H1 (cell line): ENCODE measurements at regions not wholly inside any gene's neighbourhood (a gene's known extent, or its start where the extent isn't known, plus 50 kb on each side); places are given as distances from the start of the nearest gene placed in this dataset.

Experiments
- CTBP2 ChIP-seq: IDR thresholded peaks from 2 replicates; pipeline ENCODE4 v1.7.0; 2011; ENCODE audit warnings: borderline replicate concordance, mild to moderate bottlenecking, moderate library complexity, mixed read lengths, low read length; ENCODE audit not compliant: insufficient read depth, insufficient read length
- MAFK ChIP-seq: IDR thresholded peaks from 2 replicates; pipeline ENCODE4 v1.6.1; 2012; ENCODE audit warnings: low read depth, mild to moderate bottlenecking, improper control_type of control experiment, low read length
- POLR2A ChIP-seq, 2 experiments: IDR thresholded peaks; 1 replicate in 1 of 2; 2 replicates in 1 of 2; pipeline ENCODE4 v1.6.1; 2011; ENCODE audit warnings: low read depth in 2 of 2, low read length in 2 of 2, mild to moderate bottlenecking in 2 of 2; ENCODE audit errors: control extremely low read depth in 1 of 2

DNA sequence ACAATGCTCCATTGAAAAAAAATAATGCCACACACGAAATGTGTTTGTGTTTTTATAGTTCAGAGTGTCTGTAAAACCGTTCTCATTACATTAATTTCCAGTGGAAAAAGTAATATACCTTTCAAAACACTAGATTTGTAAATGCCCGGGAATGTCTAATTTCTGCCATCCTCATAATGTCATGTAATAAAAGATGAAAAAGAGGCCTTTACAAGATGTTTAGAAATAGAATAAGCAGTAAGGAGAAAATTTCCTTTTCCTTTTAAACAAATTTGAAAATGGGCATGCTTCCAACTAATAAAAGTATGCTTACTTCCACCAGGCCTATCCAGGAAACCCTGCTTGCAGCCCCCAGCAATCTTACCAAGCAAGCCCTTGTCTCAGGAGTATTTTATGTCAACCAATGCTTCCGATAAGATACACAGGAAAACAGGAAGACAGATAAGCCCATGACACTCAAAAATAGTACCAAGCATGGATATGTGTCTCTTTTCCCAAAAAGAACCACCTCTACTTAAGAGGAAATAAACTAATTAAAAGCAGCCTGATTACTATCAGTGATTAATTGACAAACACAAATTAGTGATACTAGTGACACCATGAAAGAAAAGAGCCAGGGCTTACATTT is 894.7 kb upstream of the INTU start (continued):
- TF ChIP-seq POLR2A (IDR thresholded peaks at IDR 0.05; ENCODE audit: control extremely low read depth in 1 of 2, low read depth in 2 of 2, low read length in 2 of 2) (no peak), MAFK (no peak), CTBP2 (no peak)
